PC-3 (cell line): ENCODE measurements at regions not wholly inside any gene's neighbourhood (a gene's known extent, or its start where the extent isn't known, plus 50 kb on each side); places are given as distances from the start of the nearest gene placed in this dataset.

Experiments used
- CTCF ChIP-seq: fragments of 300-600 bp; sonication (generic); conservative IDR thresholded peaks from 2 replicates; pipeline ENCODE4 v1.5.1; 2017; ENCODE audit warnings: antibody characterized with exemption, low read depth, mild to moderate bottlenecking, low read length
- EZH2 ChIP-seq: fragments of 300-600 bp; sonication (generic); IDR thresholded peaks from one replicate; pipeline ENCODE4 v1.6.1; 2017; ENCODE audit warnings: antibody characterized with exemption, mild to moderate bottlenecking, low read length; ENCODE audit not compliant: unreplicated experiment
- EZH2phosphoT487 ChIP-seq: fragments of 300-600 bp; sonication (generic); IDR thresholded peaks from 2 replicates; pipeline ENCODE4 v1.6.1; 2018; ENCODE audit warnings: mild to moderate bottlenecking, antibody characterized with exemption, low read length, borderline replicate concordance

- TF ChIP-seq CTCF (no peak), EZH2 (no peak), EZH2phosphoT487 (no peak)
These were observed 163.7 kb upstream of the POU3F1 start for GRCh38 chr1:38210021-38210894.
